MM.1S (cell line): ENCODE measurements at regions not wholly inside any gene's neighbourhood (a gene's known extent, or its start where the extent isn't known, plus 50 kb on each side); places are given as distances from the start of the nearest gene placed in this dataset.

Experiments
- DNase-seq: peaks from one replicate; pipeline ENCODE4 v3.0.0-alpha.2; 2015
- H2AFZ ChIP-seq: fragments of 300-600 bp; sonication (generic); 2 replicates; pipeline ENCODE4 v1.6.0; 2016; ENCODE audit warnings: antibody characterized with exemption, low read length
- H3F3A ChIP-seq: fragments of 300-600 bp; sonication (generic); 2 replicates; pipeline ENCODE4 v1.6.1; 2016; ENCODE audit warnings: mild to moderate bottlenecking, antibody characterized with exemption, low read length, moderate library complexity, mixed read lengths; ENCODE audit not compliant: insufficient read depth
- H3K27ac ChIP-seq: fragments of 300-600 bp; sonication (generic); 2 replicates; pipeline ENCODE4 v1.5.1; 2016; ENCODE audit warnings: mild to moderate bottlenecking, low read length
- H3K27me3 ChIP-seq: fragments of 300-600 bp; sonication (generic); replicated peaks from 2 replicates; pipeline ENCODE4 v1.6.0; 2016; ENCODE audit warnings: low read length; ENCODE audit not compliant: insufficient read depth
- H3K36me3 ChIP-seq: fragments of 300-600 bp; sonication (generic); replicated peaks from 2 replicates; pipeline ENCODE4 v1.6.1; 2016; ENCODE audit warnings: mild to moderate bottlenecking, low read length, mixed read lengths; ENCODE audit not compliant: insufficient read depth
- H3K4me1 ChIP-seq: fragments of 300-600 bp; sonication (generic); 2 replicates; pipeline ENCODE4 v1.6.1; 2016; ENCODE audit warnings: low read length, mixed read lengths
- H3K4me2 ChIP-seq: fragments of 300-600 bp; sonication (generic); 2 replicates; pipeline ENCODE4 v1.6.0; 2016; ENCODE audit warnings: low read depth, low read length
- H3K4me3 ChIP-seq: fragments of 300-600 bp; sonication (generic); 2 replicates; pipeline ENCODE4 v1.5.1; 2016; ENCODE audit warnings: low read length, mixed read lengths
- H3K79me2 ChIP-seq: fragments of 300-600 bp; sonication (generic); 2 replicates; pipeline ENCODE4 v1.6.1; 2016; ENCODE audit warnings: mixed run types, low read length, mixed read lengths
- H3K9ac ChIP-seq: fragments of 300-600 bp; sonication (generic); 2 replicates; pipeline ENCODE4 v1.6.1; 2016; ENCODE audit warnings: low read length, mixed read lengths
- H3K9me2 ChIP-seq: fragments of 300-600 bp; sonication (generic); replicated peaks from 2 replicates; pipeline ENCODE4 v1.6.1; 2016; ENCODE audit warnings: mild to moderate bottlenecking, low read length, mixed read lengths; ENCODE audit not compliant: insufficient read depth
- H3K9me3 ChIP-seq: fragments of 300-600 bp; sonication (generic); replicated peaks from 2 replicates; pipeline ENCODE4 v1.6.1; 2016; ENCODE audit warnings: mild to moderate bottlenecking, low read length, mixed read lengths; ENCODE audit not compliant: insufficient read depth
- H4K20me1 ChIP-seq: fragments of 300-600 bp; sonication (generic); 2 replicates; pipeline ENCODE4 v1.6.1; 2016; ENCODE audit warnings: mild to moderate bottlenecking, low read length, moderate library complexity, mixed read lengths; ENCODE audit not compliant: insufficient read depth
- CTCF ChIP-seq: fragments of 300-600 bp; sonication (generic); IDR thresholded peaks from 2 replicates; pipeline ENCODE4 v1.5.1; 2016; ENCODE audit warnings: antibody characterized with exemption, low read length, mixed read lengths
- EZH2 ChIP-seq: fragments of 300-600 bp; sonication (generic); optimal IDR thresholded peaks from 2 replicates; pipeline ENCODE3; 2017; ENCODE audit warnings: low read depth, mild to moderate bottlenecking, antibody characterized with exemption, low read length, mixed read lengths
- EZH2phosphoT487 ChIP-seq: fragments of 300-600 bp; sonication (generic); IDR thresholded peaks from 2 replicates; pipeline ENCODE4 v1.6.1; 2018; ENCODE audit warnings: antibody characterized with exemption, low read length

GRCh38 chr1:164087906-164088453 lies 471.0 kb upstream of the PBX1 start:
- Histone ChIP-seq H3K4me1 (no peaks in the 10 kb centered on the region), H3K27me3 (no peaks in the 10 kb centered on the region), H3K36me3 (no peaks in the 10 kb centered on the region), H3K9me3 (no peaks in the 10 kb centered on the region), H3K79me2 (no peaks in the 10 kb centered on the region), H3K27ac (no peak overlapping the region), H3K9ac (no peak overlapping the region), H2AFZ (peak overlapping the region; percentile 13; the same call in 1 of the 2 replicates), H3K9me2 (no peaks in the 10 kb centered on the region), H4K20me1 (no peaks in the 10 kb centered on the region), H3K4me3 (peak overlapping the region; percentile 4; the same call in 1 of the 2 replicates), H3K4me2 (peak overlapping the region; percentile 17; the same call in 1 of the 2 replicates), H3F3A (no peaks in the 10 kb centered on the region)
- DNase-seq = peak; percentile 48
- TF ChIP-seq CTCF = no peak
- no peak for TF ChIP-seq EZH2
- TF ChIP-seq EZH2phosphoT487 = no peak

GRCh38 chr1:164092603-164093353 lies 466.2 kb upstream of the PBX1 start:
- no peak overlapping the region for H2AFZ ChIP-seq
- no peaks in the 10 kb centered on the region for H3F3A ChIP-seq
- TF ChIP-seq EZH2phosphoT487 (no peak), CTCF (peak; percentile 46), EZH2 (no peak)
- no peaks in the 10 kb centered on the region for H3K9me3 ChIP-seq
- no peak overlapping the region for H3K4me3 ChIP-seq
- H3K79me2 ChIP-seq = no peaks in the 10 kb centered on the region
- no peaks in the 10 kb centered on the region for H3K27me3 ChIP-seq
- H4K20me1 ChIP-seq = no peaks in the 10 kb centered on the region
- H3K4me1 ChIP-seq = no peaks in the 10 kb centered on the region
- DNase-seq = no peak
- no peak overlapping the region for H3K27ac ChIP-seq
- no peaks in the 10 kb centered on the region for H3K36me3 ChIP-seq
- no peak overlapping the region for H3K4me2 ChIP-seq
- no peaks in the 10 kb centered on the region for H3K9me2 ChIP-seq
- no peak overlapping the region for H3K9ac ChIP-seq

GRCh38 chr1:164093543-164093942 lies 465.4 kb upstream of the PBX1 start:
- Histone ChIP-seq H3K27me3 (no peaks in the 10 kb centered on the region), H3K4me2 (no peak overlapping the region), H3K4me3 (no peak overlapping the region), H3K9me3 (no peaks in the 10 kb centered on the region), H3K4me1 (no peaks in the 10 kb centered on the region), H2AFZ (no peak overlapping the region), H3K9me2 (no peaks in the 10 kb centered on the region), H3K36me3 (no peaks in the 10 kb centered on the region), H3K79me2 (no peaks in the 10 kb centered on the region), H4K20me1 (no peaks in the 10 kb centered on the region), H3F3A (no peaks in the 10 kb centered on the region), H3K27ac (no peak overlapping the region), H3K9ac (no peak overlapping the region)
- no peak for DNase-seq
- TF ChIP-seq CTCF (no peak), EZH2phosphoT487 (no peak), EZH2 (no peak)
